ENCODE measurements at regions not wholly inside any gene's neighbourhood (a gene's known extent, or its start where the extent isn't known, plus 50 kb on each side); places are given as distances from the start of the nearest gene placed in this dataset.

- TF ChIP-seq CTCF (IDR thresholded peaks at IDR 0.05; ENCODE audit: control extremely low read depth, extremely low read depth) = no peak
- ATAC-seq (ENCODE audit: insufficient read depth, low FRiP score) (no peak), DNase-seq (no peak)
These were observed 50.3 kb upstream of the CABCOCO1 start for GRCh38 chr10:61612450-61612849.

GRCh38 chr10:61612009-61612408 is 50.7 kb upstream of the CABCOCO1 start:
- no peak overlapping the region for H3K27ac ChIP-seq (ENCODE audit: low read depth in 1 of 2, low read length in 1 of 2)
- ATAC-seq (ENCODE audit: insufficient read depth, low FRiP score) (no peak), DNase-seq (peak in 2 of 3 donors; percentile 38 to 50)
- TF ChIP-seq CTCF (IDR thresholded peaks at IDR 0.05; ENCODE audit: control extremely low read depth, extremely low read depth) = no peak
- no peaks in the 10 kb centered on the region for H3K36me3 ChIP-seq (ENCODE audit: control insufficient read depth in 4 of 4, insufficient read depth in 4 of 4, low read length in 4 of 4)
- WGBS, 2 donors = 22 to 45% methylated on average over 2 of the region's 2 CpGs
- no peaks in the 10 kb centered on the region for H3K9me3 ChIP-seq (ENCODE audit: control insufficient read depth in 4 of 4, insufficient read depth in 3 of 4, low read length in 3 of 4)
- H3K9ac ChIP-seq (ENCODE audit: insufficient read depth in 1 of 2, low read length in 2 of 2) = no peak overlapping the region
- H3K4me1 ChIP-seq (ENCODE audit: control insufficient read depth in 5 of 5, insufficient read depth in 5 of 5, low read length in 5 of 5) = no peaks in the 10 kb centered on the region
- H3K4me3 ChIP-seq = no peak overlapping the region
- H3K27me3 ChIP-seq (ENCODE audit: control insufficient read depth in 3 of 3, insufficient read depth in 3 of 3, low read length in 2 of 3) = no peaks in the 10 kb centered on the region

More at GRCh38 chr10:61612450-61612849, 50.3 kb upstream of the CABCOCO1 start:
- Histone ChIP-seq H3K4me3 (no peak overlapping the region), H3K36me3 (ENCODE audit: control insufficient read depth in 4 of 4, insufficient read depth in 4 of 4, low read length in 4 of 4) (no peaks in the 10 kb centered on the region), H3K27me3 (ENCODE audit: control insufficient read depth in 3 of 3, insufficient read depth in 3 of 3, low read length in 2 of 3) (no peaks in the 10 kb centered on the region), H3K9me3 (ENCODE audit: control insufficient read depth in 4 of 4, insufficient read depth in 3 of 4, low read length in 3 of 4) (no peaks in the 10 kb centered on the region), H3K4me1 (ENCODE audit: control insufficient read depth in 5 of 5, insufficient read depth in 5 of 5, low read length in 5 of 5) (no peaks in the 10 kb centered on the region), H3K9ac (ENCODE audit: insufficient read depth in 1 of 2, low read length in 2 of 2) (no peak overlapping the region), H3K27ac (ENCODE audit: low read depth in 1 of 2, low read length in 1 of 2) (no peak overlapping the region)
- 13 to 21% methylated on average over 3 of the region's 3 CpGs for WGBS, 2 donors

GRCh38 chr10:61609701-61610100 is 53.0 kb upstream of the CABCOCO1 start:
- DNase-seq (no peak), ATAC-seq (ENCODE audit: insufficient read depth, low FRiP score) (no peak)
- 91 to 100% methylated on average over 1 of the region's 1 CpG for WGBS, 2 donors
- Histone ChIP-seq H3K9ac (ENCODE audit: insufficient read depth in 1 of 2, low read length in 2 of 2) (no peak overlapping the region), H3K4me1 (ENCODE audit: control insufficient read depth in 5 of 5, insufficient read depth in 5 of 5, low read length in 5 of 5) (no peaks in the 10 kb centered on the region), H3K9me3 (ENCODE audit: control insufficient read depth in 4 of 4, insufficient read depth in 3 of 4, low read length in 3 of 4) (no peaks in the 10 kb centered on the region), H3K36me3 (ENCODE audit: control insufficient read depth in 4 of 4, insufficient read depth in 4 of 4, low read length in 4 of 4) (no peaks in the 10 kb centered on the region), H3K4me3 (no peak overlapping the region), H3K27me3 (ENCODE audit: control insufficient read depth in 3 of 3, insufficient read depth in 3 of 3, low read length in 2 of 3) (no peaks in the 10 kb centered on the region), H3K27ac (ENCODE audit: low read depth in 1 of 2, low read length in 1 of 2) (no peak overlapping the region)
- TF ChIP-seq CTCF (IDR thresholded peaks at IDR 0.05; ENCODE audit: control extremely low read depth, extremely low read depth) = no peak

All from lung (tissue), 11 donors.